A673 (cell line): ENCODE measurements at regions not wholly inside any gene's neighbourhood (a gene's known extent, or its start where the extent isn't known, plus 50 kb on each side); places are given as distances from the start of the nearest gene placed in this dataset.

Source experiments
- BruUV-seq: library from RNA; stranded (reverse); fragments of 400-500 nt; replicated peaks from 2 replicates; lab custom pipeline; 2021; lab: Mats Ljungman, UMichigan
- CTCF ChIA-PET: fragments of 300-600 bp; sonication (Branson Sonifier 250); formaldehyde crosslinking; loops from one replicate; lab custom pipeline; 2022; ENCODE audit warnings: antibody characterized with exemption; lab: Charles Lee
- POLR2A ChIA-PET: fragments of 300-600 bp; sonication (Branson Sonifier 250); formaldehyde crosslinking; loops from one replicate; lab custom pipeline; 2022; ENCODE audit warnings: antibody characterized with exemption; ENCODE audit not compliant: low non-redundant PET; lab: Charles Lee
- DNase-seq: peaks from one replicate; pipeline ENCODE4 v3.0.0-alpha.2; 2015; ENCODE audit warnings: low spot score
- H3K27ac ChIP-seq: fragments of 200-600 bp; sonication (generic); 2 replicates; pipeline ENCODE4 v1.5.1; 2016; ENCODE audit warnings: mixed run types, low read depth, mild to moderate bottlenecking, mixed read lengths, antibody characterized with exemption, low read length; ENCODE audit not compliant: poor library complexity, severe bottlenecking
- H3K27me3 ChIP-seq: fragments of 200-600 bp; sonication (generic); replicated peaks from 2 replicates; pipeline ENCODE4 v1.6.1; 2017; ENCODE audit warnings: mixed run types, low read depth, mild to moderate bottlenecking, mixed read lengths, antibody characterized with exemption, low read length; ENCODE audit not compliant: insufficient read depth, poor library complexity
- H3K36me3 ChIP-seq: fragments of 200-600 bp; sonication (generic); 2 replicates; pipeline ENCODE4 v1.6.1; 2016; ENCODE audit warnings: mixed run types, mild to moderate bottlenecking, mixed read lengths, antibody characterized with exemption, low read length; ENCODE audit not compliant: insufficient read depth, poor library complexity, severe bottlenecking
- H3K4me1 ChIP-seq: fragments of 200-600 bp; sonication (generic); 2 replicates; pipeline ENCODE4 v1.6.1; 2017; ENCODE audit warnings: mixed run types, mild to moderate bottlenecking, mixed read lengths, antibody characterized with exemption, low read length; ENCODE audit not compliant: insufficient read depth, poor library complexity, severe bottlenecking
- H3K4me3 ChIP-seq: fragments of 200-600 bp; sonication (generic); 2 replicates; pipeline ENCODE4 v1.5.1; 2016; ENCODE audit warnings: low read depth, mixed run types, mild to moderate bottlenecking, mixed read lengths, low read length; ENCODE audit not compliant: poor library complexity, severe bottlenecking
- H3K9me3 ChIP-seq: fragments of 200-600 bp; sonication (generic); 2 replicates; pipeline ENCODE4 v1.6.1; 2016; ENCODE audit warnings: mixed run types, low read depth, mild to moderate bottlenecking, mixed read lengths, antibody characterized with exemption, low read length; ENCODE audit not compliant: poor library complexity, severe bottlenecking
- CTCF ChIP-seq: fragments of 300-800, 200-600 bp; sonication (generic); conservative IDR thresholded peaks from 2 replicates; pipeline ENCODE4 v1.5.1; 2017; ENCODE audit warnings: low read depth, mild to moderate bottlenecking, antibody characterized with exemption, low read length, moderate library complexity, mixed read lengths
- EZH2 ChIP-seq: fragments of 200-600 bp; sonication (generic); IDR thresholded peaks from 2 replicates; pipeline ENCODE4 v1.6.1; 2017; ENCODE audit warnings: borderline replicate concordance, low read depth, mild to moderate bottlenecking, mixed read lengths, antibody characterized with exemption, low read length; ENCODE audit not compliant: poor library complexity, severe bottlenecking
- intact Hi-C: fragments of 100-400 bp; cut with micrococcal nuclease; formaldehyde crosslinking; loops from one replicate; pipeline ENCODE4 v1.10.0; 2022; ENCODE audit not compliant: unreplicated experiment

- Histone ChIP-seq H3K36me3 (no peaks in the 10 kb centered on the region), H3K4me3 (no peak overlapping the region), H3K27ac (no peak overlapping the region), H3K27me3 (no peaks in the 10 kb centered on the region), H3K9me3 (no peaks in the 10 kb centered on the region), H3K4me1 (no peaks in the 10 kb centered on the region)
- ChIA-PET CTCF (no interaction called here), POLR2A (no interaction called here)
- intact Hi-C loops = no loop called here
- BruUV-seq = no TSS peak
- TF ChIP-seq CTCF = no peak
- TF ChIP-seq EZH2 = no peak
- DNase-seq = no peak
Measured at GRCh38 chr1:22267413-22268175, 124.7 kb upstream of the WNT4 start.

GRCh38 chr1:22268327-22268726 lies 125.4 kb upstream of the WNT4 start:
- Histone ChIP-seq H3K27me3 (no peaks in the 10 kb centered on the region), H3K27ac (no peak overlapping the region), H3K36me3 (no peaks in the 10 kb centered on the region), H3K4me1 (no peaks in the 10 kb centered on the region), H3K4me3 (no peak overlapping the region), H3K9me3 (no peaks in the 10 kb centered on the region)
- ChIA-PET POLR2A (no interaction called here), CTCF (no interaction called here)
- BruUV-seq = no TSS peak
- TF ChIP-seq CTCF (no peak), EZH2 (no peak)
- DNase-seq = no peak
- intact Hi-C loops = no loop called here

GRCh38 chr1:22271847-22272801 lies 129.2 kb upstream of the WNT4 start:
- Histone ChIP-seq H3K4me3 (no peak overlapping the region), H3K4me1 (no peaks in the 10 kb centered on the region), H3K9me3 (no peaks in the 10 kb centered on the region), H3K27ac (no peak overlapping the region), H3K36me3 (no peaks in the 10 kb centered on the region), H3K27me3 (no peaks in the 10 kb centered on the region)
- ChIA-PET CTCF (no interaction called here), POLR2A (no interaction called here)
- no TSS peak for BruUV-seq
- no peak for DNase-seq
- TF ChIP-seq CTCF (no peak), EZH2 (no peak)
- intact Hi-C loops = loop anchor here (10.0 kb wide), 1 partner anchor 137 kb away; no protein-coding TSS in a partner anchor
